ENCODE measurements at regions not wholly inside any gene's neighbourhood (a gene's known extent, or its start where the extent isn't known, plus 50 kb on each side); places are given as distances from the start of the nearest gene placed in this dataset.

GRCh38 chr6:41448256-41448655 lies 97.9 kb upstream of the FOXP4 start:
- TF ChIP-seq, protein P1, sequence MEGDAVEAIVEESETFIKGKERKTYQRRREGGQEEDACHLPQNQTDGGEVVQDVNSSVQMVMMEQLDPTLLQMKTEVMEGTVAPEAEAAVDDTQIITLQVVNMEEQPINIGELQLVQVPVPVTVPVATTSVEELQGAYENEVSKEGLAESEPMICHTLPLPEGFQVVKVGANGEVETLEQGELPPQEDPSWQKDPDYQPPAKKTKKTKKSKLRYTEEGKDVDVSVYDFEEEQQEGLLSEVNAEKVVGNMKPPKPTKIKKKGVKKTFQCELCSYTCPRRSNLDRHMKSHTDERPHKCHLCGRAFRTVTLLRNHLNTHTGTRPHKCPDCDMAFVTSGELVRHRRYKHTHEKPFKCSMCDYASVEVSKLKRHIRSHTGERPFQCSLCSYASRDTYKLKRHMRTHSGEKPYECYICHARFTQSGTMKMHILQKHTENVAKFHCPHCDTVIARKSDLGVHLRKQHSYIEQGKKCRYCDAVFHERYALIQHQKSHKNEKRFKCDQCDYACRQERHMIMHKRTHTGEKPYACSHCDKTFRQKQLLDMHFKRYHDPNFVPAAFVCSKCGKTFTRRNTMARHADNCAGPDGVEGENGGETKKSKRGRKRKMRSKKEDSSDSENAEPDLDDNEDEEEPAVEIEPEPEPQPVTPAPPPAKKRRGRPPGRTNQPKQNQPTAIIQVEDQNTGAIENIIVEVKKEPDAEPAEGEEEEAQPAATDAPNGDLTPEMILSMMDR (IDR thresholded peaks at IDR 0.05): no peak
- no peak for TF ChIP-seq POLR2A (IDR thresholded peaks at IDR 0.05)
